Right kidney (tissue), 1 donor: ENCODE measurements at regions not wholly inside any gene's neighbourhood (a gene's known extent, or its start where the extent isn't known, plus 50 kb on each side); places are given as distances from the start of the nearest gene placed in this dataset.
"Not testable (repeated sequence)": the region's sequence is repeated elsewhere in the genome, so short reads cannot be mapped to it uniquely, and the experiment has no call there.

Source experiments
- DNase-seq: peaks from one replicate; pipeline ENCODE4 v3.0.0-alpha.2; 2016

DNA sequence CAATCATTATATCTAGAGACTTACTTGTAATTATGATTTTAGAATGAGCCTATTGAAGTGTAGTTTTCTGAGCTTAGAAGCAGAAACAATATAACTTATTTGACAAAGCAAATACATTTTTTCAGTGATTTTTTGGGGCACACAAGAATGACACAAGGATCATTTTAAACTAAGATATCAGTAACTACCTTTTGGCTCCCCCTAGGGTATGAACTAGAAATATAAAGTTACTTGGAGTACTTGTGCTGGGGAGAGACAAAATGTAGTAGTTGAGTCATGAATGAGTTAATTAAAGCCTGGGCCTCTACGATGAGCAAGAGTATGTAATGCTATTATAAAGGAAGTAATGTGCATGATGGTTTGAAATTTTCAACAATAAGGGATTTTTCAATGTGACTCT is 1244.1 kb upstream of the ACO1 start:
- DNase-seq, result no peak

DNA sequence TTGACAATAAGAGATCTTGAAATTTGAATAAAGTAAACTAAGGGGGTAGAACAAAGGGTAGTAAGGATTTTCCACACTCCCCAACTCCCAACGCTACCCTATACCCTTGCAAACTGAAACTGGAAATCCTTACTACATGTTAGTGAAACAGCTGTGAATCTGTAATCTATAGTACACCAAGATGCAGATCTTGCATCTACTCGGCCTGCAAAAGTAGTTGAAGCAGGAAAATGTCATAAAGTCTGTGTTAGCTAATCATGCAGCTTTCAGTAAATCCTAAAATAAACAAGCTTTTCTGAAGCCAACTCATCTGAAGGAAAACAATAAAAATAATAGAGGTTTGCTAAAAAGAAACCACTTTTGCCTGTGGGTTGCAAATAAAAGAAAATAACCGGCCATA is 1242.0 kb upstream of the ACO1 start:
- DNase-seq, result no peak

DNA sequence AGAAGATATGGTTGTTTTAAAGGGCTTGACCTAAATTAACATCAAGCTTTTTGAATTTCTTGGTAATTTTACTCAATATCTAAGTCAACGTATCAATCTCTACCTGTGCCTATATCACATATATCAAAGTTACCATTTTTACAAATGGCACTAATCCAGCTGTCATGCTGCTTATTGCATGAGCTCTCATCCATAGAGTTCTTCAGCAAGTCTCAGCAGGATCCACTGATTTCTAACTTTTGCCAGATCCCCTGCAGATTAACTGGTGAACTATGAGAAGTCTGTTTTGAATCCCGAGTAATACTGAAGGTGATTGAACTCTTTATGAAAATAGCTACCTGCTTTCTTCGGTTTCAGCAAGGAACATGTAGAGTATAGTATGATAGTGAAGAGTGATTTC is 1239.8 kb upstream of the ACO1 start:
- DNase-seq, result no peak

DNA sequence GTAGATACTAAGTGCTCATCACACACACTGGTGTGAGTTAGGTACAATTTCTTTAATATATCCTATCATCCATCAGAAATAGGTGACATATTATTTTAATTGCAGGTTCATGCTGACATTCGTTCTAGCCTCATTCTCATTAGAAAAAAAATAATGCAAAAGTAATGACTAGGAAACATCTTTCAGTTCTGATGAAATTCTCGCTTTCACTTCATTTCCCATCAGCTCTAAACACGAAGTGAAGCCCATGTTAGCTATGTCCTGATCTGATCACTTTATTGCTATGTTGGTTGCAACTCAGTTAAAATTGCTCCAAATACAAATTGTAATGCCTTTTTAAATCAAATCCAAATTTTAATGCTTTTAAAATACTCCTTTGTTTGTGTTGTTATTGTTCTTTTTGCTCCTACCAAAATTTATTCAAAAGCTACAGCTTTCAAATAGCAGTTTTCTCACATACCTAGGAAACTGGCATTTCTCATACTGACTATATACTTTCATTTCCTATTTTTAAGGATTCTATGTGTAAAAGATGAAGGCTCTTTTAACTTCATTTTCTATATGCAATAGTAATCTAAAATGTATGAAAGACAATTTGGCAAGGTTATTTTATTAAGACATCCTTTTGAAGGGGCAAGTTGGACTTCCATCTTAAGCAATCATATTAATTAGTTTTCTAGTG is 1237.8 kb upstream of the ACO1 start:
- DNase-seq, result no peak

DNA sequence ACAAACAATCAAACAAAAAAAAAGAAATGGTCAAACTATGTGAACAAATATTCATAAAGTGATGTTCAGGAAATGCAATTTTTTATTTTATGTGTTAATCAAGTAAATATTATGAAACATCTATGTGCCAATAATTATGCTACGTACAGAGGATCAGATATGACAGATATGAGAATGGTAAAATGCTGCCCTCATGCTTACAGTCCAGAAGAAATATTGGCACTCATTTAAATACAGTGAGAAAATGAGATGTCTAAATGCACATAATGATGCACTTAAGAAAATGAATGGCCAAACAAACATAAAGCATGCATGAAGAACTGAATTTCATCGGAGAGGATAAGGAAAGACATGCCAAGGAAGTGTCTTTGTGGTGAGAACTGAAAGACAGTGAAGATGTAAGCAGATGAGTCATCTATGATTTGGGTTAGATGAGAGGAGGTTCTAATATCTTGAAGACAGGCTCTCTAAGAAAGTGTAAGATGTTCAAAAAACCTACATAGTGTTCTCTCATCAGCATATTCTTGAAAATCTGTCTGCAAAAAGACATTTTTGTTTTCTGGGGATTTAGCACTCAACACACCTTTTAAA is 1231.1 kb upstream of the ACO1 start:
- DNase-seq, result no peak

DNA sequence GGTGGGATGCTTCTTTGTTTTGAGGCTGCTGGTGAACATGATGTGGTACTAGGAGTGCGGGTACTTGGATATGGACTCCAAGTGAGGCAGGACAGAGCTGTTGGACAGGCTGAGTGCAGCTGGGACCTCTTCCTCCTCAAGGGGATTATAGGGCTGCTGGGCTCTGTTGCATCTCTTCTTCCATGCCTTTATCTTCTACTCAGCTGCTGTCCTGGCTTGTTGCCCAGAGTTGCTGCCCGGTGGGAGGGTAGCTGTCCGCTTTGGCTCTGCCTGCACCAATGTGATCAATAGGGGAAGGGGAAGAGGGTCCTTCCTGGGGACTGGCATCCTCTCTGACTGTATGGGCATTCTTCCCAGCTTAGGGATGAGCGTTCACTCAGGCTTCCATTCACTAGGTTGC is 1217.9 kb upstream of the ACO1 start:
- no peak for DNase-seq

DNA sequence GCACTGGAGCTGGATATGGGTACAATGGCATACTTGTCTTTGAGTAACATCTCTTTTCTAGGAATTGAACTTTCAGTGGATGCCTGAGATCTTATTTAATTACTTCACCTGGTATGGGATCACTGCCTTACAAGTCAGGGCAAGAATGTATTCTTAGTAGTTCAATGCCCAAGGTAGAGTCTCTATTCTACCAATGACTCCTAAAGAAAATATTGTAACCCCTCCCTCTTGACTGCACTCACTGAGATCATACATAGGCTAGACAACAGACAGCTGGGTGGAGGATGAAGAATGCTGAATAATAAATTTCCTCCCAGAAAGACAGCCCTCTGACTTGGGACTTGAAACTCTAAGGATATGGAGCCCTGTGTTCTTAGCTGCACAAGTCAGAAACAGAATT is 1216.3 kb upstream of the ACO1 start:
- no peak for DNase-seq

DNA sequence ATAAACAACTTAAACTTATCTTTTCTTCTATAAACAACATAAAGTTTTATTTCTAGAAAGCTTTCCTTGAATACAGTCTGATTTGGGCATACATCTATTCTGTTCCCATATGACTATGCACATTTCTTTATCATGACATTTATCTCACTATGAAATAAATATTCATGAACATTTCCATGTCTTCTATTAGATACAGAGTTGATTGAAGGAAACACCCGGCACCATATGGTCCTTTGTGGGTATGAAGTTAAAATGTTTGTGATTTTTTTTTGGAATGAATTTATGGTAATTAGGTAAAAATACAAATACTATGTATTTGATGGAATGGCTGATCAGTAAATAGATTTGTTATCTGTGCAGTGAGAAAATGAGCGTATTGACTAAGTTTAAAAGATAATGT is 1209.8 kb upstream of the ACO1 start:
- no peak for DNase-seq

DNA sequence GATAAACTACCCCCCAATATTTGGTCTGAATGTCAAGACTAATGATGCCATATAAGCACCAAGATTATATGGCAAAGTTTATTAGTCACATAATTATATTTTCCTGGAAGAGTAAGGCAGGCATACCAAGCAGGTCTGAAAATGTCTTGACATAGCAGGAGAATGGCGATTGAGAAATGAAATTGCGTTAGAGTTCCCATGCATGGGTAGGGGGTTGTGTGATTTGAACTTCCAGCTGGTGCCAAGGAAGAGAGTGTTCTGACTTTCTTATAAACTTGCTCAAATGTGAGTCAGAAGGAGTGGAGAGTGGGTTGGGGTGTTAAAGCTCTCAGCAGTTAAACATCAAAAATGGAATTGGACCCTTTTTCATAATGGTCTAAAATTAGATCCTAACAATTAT is 1200.6 kb upstream of the ACO1 start:
- DNase-seq, result no peak

DNA sequence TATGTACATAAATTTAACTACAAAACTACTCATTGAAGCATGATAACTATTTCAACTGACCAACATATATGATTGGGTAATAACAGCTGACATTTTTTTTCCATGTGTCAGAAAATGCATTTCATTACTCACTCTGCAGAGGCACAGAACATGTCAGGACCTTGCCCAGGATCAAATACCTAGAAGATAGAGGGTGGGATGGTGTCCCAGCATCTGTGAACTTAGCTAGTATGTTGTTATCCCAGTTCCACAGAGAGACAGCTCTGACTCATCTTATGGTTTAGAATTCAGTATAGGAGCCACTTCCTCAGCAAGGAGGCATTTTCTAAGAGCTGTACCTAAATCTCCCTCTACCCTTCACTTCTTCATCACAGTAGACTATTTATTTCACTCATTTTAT is 1198.6 kb upstream of the ACO1 start:
- no peak for DNase-seq

DNA sequence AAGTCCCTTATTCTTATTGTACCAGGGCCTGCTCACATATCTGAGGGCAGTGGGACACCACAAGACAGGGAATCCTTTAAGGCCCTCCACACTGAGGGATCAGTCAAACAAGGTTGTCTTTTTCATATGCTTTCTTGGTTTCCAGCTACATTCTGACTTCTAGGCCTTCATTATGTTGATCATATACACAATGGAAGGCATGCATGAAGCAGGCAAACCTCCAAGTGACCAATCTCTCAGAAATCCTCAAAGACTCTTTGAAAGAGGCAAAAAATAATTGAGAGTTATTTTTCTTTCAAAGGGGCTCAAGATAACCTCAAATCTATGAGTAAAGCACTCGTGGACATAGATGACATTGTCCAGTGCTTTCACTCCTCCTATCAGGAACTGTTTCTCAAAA is 1195.9 kb upstream of the ACO1 start:
- DNase-seq, result no peak

DNA sequence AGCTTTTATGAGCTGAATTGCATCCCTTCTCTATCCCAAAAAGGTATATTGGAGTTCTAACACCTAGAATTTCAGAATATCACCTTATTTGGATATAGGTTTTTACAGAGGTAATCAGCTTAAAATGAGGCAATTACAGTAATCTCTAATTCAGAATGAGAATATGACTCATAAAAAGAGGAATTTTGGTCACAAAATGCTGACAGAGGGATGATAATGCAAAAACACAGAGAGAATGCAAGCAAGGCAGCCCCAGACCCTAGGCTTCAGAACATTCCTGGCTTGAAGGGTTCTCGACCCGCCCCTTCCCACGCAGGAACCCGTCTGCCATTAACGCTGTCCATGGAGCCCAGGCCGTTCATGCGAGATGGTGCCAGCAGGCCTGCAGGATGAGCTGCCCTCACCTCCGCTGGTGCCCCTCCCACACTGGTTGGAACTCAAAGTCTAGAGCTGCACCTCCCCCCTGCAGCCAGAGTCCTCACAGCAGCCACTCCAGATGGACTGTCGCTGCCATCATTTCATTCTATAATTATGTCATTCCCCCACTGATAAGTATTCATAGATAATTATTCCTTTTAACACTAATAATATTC is 1173.4 kb upstream of the ACO1 start:
- no peak for DNase-seq

DNA sequence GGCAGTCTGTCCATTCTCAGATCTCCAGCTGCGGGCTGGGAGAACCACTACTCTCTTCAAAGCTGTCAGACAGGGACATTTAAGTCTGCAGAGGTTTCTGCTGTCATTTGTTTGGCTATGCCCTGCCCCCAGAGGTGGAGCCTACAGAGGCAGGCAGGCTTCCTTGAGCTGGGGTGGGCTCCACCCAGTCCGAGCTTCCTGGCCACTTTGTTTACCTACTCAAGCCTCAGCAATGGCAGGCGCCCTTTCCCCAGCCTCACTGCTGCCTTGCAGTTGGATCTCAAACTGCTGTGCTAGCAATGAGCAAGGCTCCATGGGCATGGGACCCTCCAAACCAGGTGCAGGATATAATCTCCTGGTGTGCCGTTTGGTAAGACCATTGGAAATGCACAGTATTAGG is 1154.5 kb upstream of the ACO1 start:
- not testable (repeated sequence) for DNase-seq

DNA sequence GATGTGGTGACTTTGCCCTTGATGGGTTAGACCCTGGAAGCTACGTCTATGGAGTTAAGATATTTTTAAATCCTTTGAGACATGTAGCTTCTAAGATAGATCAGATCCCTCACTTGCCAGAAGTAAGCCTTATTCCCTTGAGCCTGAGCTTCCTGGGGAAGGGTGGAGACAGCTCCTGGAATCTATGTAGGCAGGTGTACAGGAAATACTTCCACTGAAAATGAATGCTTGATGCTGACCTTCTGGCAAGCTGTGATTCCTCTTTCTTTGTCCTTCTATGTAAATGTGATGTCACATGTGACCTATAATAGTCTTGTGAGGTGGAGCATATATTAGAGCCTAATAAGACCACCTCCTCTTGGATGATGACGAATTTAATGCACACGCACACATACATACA is 1152.0 kb upstream of the ACO1 start:
- no peak for DNase-seq

DNA sequence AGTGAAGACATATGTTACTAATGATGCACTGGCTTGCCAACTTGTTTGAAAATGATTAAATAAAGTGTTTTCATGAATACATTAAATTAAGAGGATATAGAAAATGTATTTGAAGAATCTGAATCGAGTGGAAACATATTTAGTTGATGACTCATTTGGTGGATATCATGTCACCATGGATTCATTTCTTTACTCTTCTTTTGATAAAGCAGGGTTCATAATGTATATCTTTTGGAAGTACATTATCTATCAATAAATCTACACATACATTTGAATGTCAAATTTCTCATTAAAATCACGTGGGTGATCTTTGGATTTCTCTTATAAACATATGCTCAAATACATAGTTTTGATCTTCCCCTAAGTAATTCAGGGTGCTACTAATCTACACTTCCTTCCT is 1148.1 kb upstream of the ACO1 start:
- DNase-seq, result no peak

DNA sequence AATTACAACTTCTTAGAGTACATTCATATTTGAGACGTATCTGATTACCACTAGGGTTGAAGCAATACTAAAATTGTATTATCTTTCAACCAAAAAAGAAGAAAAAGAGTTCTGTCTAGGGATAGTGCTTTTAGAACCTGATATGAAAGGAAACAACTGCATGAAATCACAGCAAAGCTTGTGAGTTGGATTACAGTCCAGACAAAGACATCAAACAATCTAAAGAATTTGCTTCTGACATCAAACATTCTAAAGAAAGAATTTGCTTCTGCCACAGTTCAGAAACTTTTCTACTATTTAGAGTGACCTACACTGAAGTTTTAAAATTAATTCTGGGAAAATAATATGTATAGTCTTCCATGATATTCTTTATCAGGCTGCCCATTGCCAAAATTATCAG is 1141.1 kb upstream of the ACO1 start:
- no peak for DNase-seq

DNA sequence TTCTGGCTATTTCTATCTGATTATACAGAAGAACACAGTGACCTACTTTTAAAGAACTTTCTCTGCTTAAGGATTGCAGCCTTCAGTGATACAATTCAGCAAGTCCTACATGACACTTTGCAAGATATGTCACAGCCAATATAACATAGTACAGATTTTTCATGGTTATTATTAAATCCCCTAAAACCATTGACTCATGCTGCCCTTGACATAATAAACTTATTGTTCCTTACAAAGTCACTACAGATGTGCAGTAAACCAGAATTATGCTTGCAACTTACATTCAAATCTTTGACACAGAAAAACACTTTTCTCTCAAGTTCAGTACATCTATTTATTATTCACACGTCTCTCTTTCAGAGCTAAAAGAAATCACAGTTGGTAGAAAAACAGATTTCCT is 1136.3 kb upstream of the ACO1 start:
- DNase-seq, result no peak

DNA sequence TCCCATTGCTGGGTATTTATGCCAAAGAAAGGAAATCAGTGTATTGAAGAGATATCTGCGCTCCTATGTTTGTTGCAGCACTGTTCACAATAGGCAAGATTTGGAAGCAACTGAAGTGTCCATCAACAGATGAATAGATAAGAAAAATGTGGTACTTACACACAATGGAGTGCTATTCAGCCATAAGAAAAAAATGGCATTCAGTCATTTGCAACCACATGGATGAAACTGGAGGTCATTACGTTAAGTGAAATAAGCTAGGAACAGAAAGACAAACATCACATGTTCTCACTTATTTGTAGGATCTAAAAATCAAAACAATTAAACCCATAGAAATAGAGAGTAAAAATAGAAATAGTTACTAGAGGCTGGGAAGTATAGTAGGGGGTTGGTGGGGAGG is 1133.1 kb upstream of the ACO1 start:
- DNase-seq, result no peak

DNA sequence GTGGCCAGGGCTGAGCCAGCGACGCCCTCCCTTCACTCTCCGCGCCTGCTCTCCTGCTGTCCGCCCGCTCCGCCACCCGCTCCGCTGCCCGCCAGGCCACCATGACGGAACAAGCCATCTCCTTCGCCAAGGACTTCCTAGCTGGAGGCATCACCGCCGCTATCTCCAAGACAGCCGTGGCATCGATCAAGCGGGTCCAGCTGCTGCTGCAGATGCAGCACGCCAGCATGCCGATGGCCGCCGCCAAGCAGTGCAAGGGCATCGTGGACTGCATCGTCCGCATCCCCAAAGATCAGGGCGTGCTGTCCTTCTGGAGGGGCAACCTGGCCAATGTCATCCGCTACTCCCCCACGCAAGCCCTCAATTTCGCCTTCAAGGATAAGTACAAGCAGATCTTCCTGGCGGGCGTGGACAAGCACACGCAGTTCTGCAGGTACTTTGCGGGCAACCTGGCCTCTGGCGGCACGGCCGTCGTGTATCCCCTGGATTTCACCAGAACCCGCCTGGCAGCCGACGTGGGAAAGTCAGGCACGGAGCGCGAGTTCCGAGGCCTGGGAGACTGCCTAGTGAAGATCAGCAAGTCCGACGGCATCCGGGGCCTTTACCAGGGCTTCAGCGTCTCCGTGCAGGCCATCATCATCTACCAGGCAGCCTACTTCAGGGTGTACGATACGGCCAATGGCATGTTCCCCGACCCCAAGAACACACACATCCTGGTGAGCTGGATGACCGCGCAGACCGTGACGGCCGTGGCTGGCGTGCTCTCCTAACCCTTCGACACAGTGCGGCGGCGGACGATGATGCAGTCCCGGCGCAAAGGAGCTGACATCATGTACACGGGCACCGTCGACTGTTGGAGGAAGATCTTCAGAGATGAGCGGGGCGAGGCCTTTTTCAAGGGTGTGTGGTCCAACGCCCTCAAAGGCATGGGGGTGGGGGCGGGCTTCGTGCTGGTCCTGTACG is 1130.4 kb upstream of the ACO1 start:
- no peak for DNase-seq

DNA sequence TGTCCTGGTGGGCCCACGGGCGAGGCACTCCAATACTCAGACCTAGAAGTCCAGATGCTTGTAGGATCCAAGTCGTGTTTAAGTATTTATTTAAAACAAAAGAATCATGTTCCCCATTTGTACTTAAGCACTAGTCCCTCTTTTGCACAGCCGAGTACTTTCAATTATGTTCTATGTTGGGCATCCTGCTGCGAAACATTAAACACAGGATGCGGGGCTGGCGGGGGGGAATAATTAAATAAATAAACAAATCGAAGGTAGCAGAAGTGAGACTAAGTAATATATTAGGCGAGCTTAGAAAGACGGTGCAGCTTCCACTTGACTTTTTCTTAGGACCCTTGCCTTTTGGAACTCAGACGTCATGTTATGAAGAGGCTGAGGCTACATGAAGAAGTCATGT is 1129.2 kb upstream of the ACO1 start:
- DNase-seq, result no peak

DNA sequence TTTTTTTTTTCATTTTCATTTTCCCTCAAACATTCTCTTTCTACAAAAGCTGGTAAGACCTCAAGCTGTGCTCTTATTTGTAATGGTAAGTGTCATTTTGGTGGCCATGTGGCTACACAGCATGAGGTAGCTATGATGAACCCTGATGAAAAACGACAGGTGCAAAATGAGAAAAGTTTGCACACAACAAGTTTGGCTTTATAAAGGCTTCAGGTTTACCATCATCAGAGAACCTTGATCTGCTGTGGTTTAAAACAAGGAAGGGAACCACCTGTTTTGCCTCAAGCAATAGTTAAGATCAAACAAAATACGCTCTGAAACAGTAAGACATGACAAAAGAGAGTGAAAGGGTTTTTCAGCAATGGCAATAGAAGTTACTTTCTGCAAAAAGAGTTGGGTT is 1124.6 kb upstream of the ACO1 start:
- DNase-seq, result no peak

DNA sequence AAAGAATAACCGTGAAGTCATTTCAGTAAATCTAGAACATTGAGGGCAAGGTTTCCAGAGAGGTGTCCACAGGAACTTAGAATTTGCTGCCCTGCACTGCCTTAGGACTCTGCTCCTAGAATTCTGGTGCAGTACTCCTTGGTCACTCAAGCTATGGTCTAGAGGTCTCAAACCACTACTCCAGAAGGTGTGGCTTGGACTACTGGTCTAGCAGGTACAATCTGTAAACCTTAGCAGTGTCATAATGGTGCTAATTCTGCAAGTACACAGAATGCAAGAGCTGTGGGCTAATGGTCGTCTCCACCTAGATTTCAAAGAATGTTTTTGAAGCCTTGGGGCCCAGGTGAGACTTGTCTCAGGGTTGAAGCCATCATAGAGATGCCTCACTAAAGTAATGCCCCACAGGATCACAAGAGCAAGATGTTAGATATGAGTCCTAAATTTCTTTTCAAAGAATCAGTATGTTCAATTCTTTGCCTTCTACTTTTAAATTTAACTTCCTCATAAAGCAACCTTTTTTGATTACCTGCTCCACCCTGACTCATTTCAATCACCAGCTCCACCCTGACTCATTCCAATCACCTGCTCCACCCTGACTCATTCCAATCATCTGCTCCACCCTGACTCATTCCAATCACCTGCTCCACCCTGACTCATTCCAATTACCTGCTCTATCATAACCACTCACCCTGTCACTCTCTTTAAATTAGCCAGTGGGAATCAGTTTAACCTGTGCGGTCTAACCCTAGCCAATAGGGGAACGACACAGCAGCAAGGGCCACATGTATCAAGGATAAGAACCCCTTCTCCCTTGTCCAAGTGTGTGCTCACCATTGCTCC is 1111.8 kb upstream of the ACO1 start:
- no peak for DNase-seq
